Esophagus squamous epithelium (tissue), 4 donors: ENCODE measurements at regions not wholly inside any gene's neighbourhood (a gene's known extent, or its start where the extent isn't known, plus 50 kb on each side); places are given as distances from the start of the nearest gene placed in this dataset.

Source experiments
- CTCF ChIP-seq, 6 experiments: fragments of 450-650 bp in 4 of 6; fragments of 200-600 bp in 2 of 6; sonication (generic) in 2 of 6; IDR thresholded peaks; one replicate each; pipeline ENCODE4 v1.5.1; 2016 to 2019; ENCODE audit warnings: antibody characterized with exemption in 6 of 6, mild to moderate bottlenecking in 4 of 6, moderate library complexity in 4 of 6
- POLR2A ChIP-seq, 4 donors: fragments of 450-650 bp; IDR thresholded peaks; one replicate each; pipeline ENCODE4 v1.6.1; 2017; ENCODE audit warnings: antibody characterized with exemption in 4 of 4, mild to moderate bottlenecking in 4 of 4, moderate library complexity in 3 of 4

GRCh38 chr14:100388103-100389054 lies 65.2 kb downstream of the SLC25A47 start:
- TF ChIP-seq CTCF (IDR thresholded peaks at IDR 0.05) (no peak), POLR2A (IDR thresholded peaks at IDR 0.05) (no peak)
